ENCODE measurements at regions not wholly inside any gene's neighbourhood (a gene's known extent, or its start where the extent isn't known, plus 50 kb on each side); places are given as distances from the start of the nearest gene placed in this dataset.
"Not testable (repeated sequence)": the region's sequence is repeated elsewhere in the genome, so short reads cannot be mapped to it uniquely, and the experiment has no call there.

GRCh38 chr3:195970873-195971272, 62.5 kb upstream of the TNK2 start:
- not testable (repeated sequence) for H3K27ac ChIP-seq

GRCh38 chr3:195969838-195970776, 61.8 kb upstream of the TNK2 start:
- not testable (repeated sequence) for H3K27ac ChIP-seq

GRCh38 chr3:195969341-195969740, 61.0 kb upstream of the TNK2 start:
- H3K27ac ChIP-seq: not testable (repeated sequence)

- H3K27ac ChIP-seq: not testable (repeated sequence)
These were observed 59.8 kb upstream of the TNK2 start for GRCh38 chr3:195968104-195968503.

- not testable (repeated sequence) for H3K27ac ChIP-seq
These were observed 59.0 kb upstream of the TNK2 start for GRCh38 chr3:195967387-195967720.

- H3K27ac ChIP-seq: not testable (repeated sequence)
These were observed 58.4 kb upstream of the TNK2 start for GRCh38 chr3:195966563-195967386.

- H3K27ac ChIP-seq: not testable (repeated sequence)
These were observed 56.9 kb upstream of the TNK2 start for GRCh38 chr3:195965217-195965616.

- H3K27ac ChIP-seq: not testable (repeated sequence)
These were observed 56.2 kb upstream of the TNK2 start for GRCh38 chr3:195964318-195965107.

GRCh38 chr3:195962222-195962621, 53.9 kb upstream of the TNK2 start:
- not testable (repeated sequence) for H3K27ac ChIP-seq

- H3K27ac ChIP-seq: not testable (repeated sequence)
These were observed 52.8 kb upstream of the TNK2 start for GRCh38 chr3:195960971-195961775.

GRCh38 chr3:195960164-195960563, 51.8 kb upstream of the TNK2 start:
- H3K27ac ChIP-seq: 0 out of 2 replicates have a peak overlapping the region, but pooled peaks have one; percentile 34

GRCh38 chr3:195959367-195960157, 51.2 kb upstream of the TNK2 start:
- not testable (repeated sequence) for H3K27ac ChIP-seq

GRCh38 chr3:195958736-195959135, 50.4 kb upstream of the TNK2 start:
- H3K27ac ChIP-seq: not testable (repeated sequence)
